GM12878 (cell line): ENCODE measurements at regions not wholly inside any gene's neighbourhood (a gene's known extent, or its start where the extent isn't known, plus 50 kb on each side); places are given as distances from the start of the nearest gene placed in this dataset.

ENCODE experiments used
- ATAC-seq: fragments of 200-7000 bp; cut with Tn5 transposase; 3 replicates; pipeline ENCODE4 v1.9.1; 2020; ENCODE audit warnings: mild to moderate bottlenecking, moderate library complexity
- BruUV-seq: library from RNA; stranded (reverse); fragments of 400-500 nt; replicated peaks from 2 replicates; lab custom pipeline; 2021; lab: Mats Ljungman, UMichigan
- CTCF ChIA-PET: fragments of 300-600 bp; sonication (Branson Sonifier 250); formaldehyde crosslinking; extraction: SDS; loops from one replicate; lab custom pipeline; 2021; ENCODE audit warnings: inconsistent platforms; lab: Yijun Ruan, JAX
- POLR2A ChIA-PET: fragments of 350-600 bp; formaldehyde crosslinking; extraction: SDS; loops from one replicate; lab custom pipeline; 2021; ENCODE audit warnings: inconsistent platforms; lab: Charles Lee
- RAD21 ChIA-PET: fragments of 300-600 bp; sonication (Branson Sonifier 250); formaldehyde crosslinking; loops from one replicate; lab custom pipeline; 2023; ENCODE audit warnings: antibody characterized with exemption; ENCODE audit not compliant: unreplicated experiment; lab: Charles Lee
- SMC1A ChIA-PET: fragments of 300-600 bp; sonication (Branson Sonifier 250); formaldehyde crosslinking; loops from one replicate; lab custom pipeline; 2023; ENCODE audit not compliant: unreplicated experiment, uncharacterized antibody; lab: Charles Lee
- DNase-seq: peaks from one replicate; pipeline ENCODE4 v3.0.0-alpha.2; 2011; ENCODE audit warnings: low read depth, low spot score
- FAIRE-seq: peaks from 3 replicates; lab custom pipeline; 2011; peaks lifted over from hg19 to GRCh38; lab: Jason Lieb, UNC
- H2AFZ ChIP-seq: 2 replicates; pipeline ENCODE4 v1.6.0; 2011; ENCODE audit warnings: low read depth, low read length, control low read depth; ENCODE audit not compliant: control insufficient read depth
- H3K27ac ChIP-seq: 2 replicates; pipeline ENCODE4 v1.5.1; 2011; ENCODE audit warnings: control low read depth; ENCODE audit not compliant: control insufficient read depth, insufficient read depth
- H3K27me3 ChIP-seq, 2 experiments: replicated peaks in 1 of 2; 2 replicates each; pipeline versions ENCODE4 v1.6.0 to v1.6.1; 2011; ENCODE audit warnings: low read length in 1 of 2; ENCODE audit not compliant: control insufficient read depth in 2 of 2, insufficient read depth in 2 of 2
- H3K36me3 ChIP-seq, 2 experiments: 2 replicates each; pipeline ENCODE4 v1.5.1; 2011; ENCODE audit warnings: low read length in 1 of 2; ENCODE audit not compliant: control insufficient read depth in 2 of 2, insufficient read depth in 2 of 2
- H3K4me1 ChIP-seq: 2 replicates; pipeline ENCODE4 v1.6.1; 2011; ENCODE audit warnings: mild to moderate bottlenecking, low read length, moderate library complexity, mixed read lengths; ENCODE audit not compliant: control insufficient read depth, insufficient read depth
- H3K4me2 ChIP-seq: 2 replicates; pipeline ENCODE4 v1.6.0; 2011; ENCODE audit warnings: control low read depth; ENCODE audit not compliant: control insufficient read depth, insufficient read depth
- H3K4me3 ChIP-seq: fragments of 200-600 bp; sonication (generic); 2 replicates; pipeline ENCODE4 v1.5.1; 2016
- H3K79me2 ChIP-seq: 2 replicates; pipeline ENCODE4 v1.6.0; 2011; ENCODE audit warnings: low read length; ENCODE audit not compliant: control insufficient read depth, insufficient read depth
- H3K9ac ChIP-seq: 2 replicates; pipeline ENCODE4 v1.8.0; 2011; ENCODE audit warnings: low read length, control low read depth, mixed read lengths; ENCODE audit not compliant: control insufficient read depth, insufficient read depth
- H3K9me3 ChIP-seq: replicated peaks from 3 replicates; pipeline ENCODE4 v1.5.1; 2011; ENCODE audit warnings: mild to moderate bottlenecking, low read length; ENCODE audit not compliant: control insufficient read depth, insufficient read depth
- H4K20me1 ChIP-seq: 2 replicates; pipeline ENCODE4 v1.6.0; 2011; ENCODE audit not compliant: control insufficient read depth, insufficient read depth
- CHD2 ChIP-seq: IDR thresholded peaks from 2 replicates; pipeline ENCODE4 v1.6.1; 2011; ENCODE audit warnings: low read depth, low read length, improper control_type of control experiment, borderline replicate concordance
- DPF2 ChIP-seq: fragments of 450-650 bp; IDR thresholded peaks from 2 replicates; pipeline ENCODE4 v1.6.1; 2017; ENCODE audit warnings: mild to moderate bottlenecking
- ELK1 ChIP-seq: IDR thresholded peaks from 2 replicates; pipeline ENCODE4 v1.6.1; 2012; ENCODE audit warnings: low read depth, low read length, improper control_type of control experiment
- ETV6 ChIP-seq, 2 experiments: fragments of 450-650 bp in 1 of 2; IDR thresholded peaks in 1 of 2; conservative IDR thresholded peaks in 1 of 2; 2 replicates each; pipeline ENCODE4 v1.6.1; 2014; ENCODE audit warnings: antibody characterized with exemption in 1 of 2, borderline replicate concordance in 1 of 2, low read depth in 1 of 2, mild to moderate bottlenecking in 1 of 2, moderate library complexity in 1 of 2
- IKZF1 ChIP-seq: fragments of 450-650 bp; conservative IDR thresholded peaks from 2 replicates; pipeline ENCODE4 v1.6.1; 2017; ENCODE audit warnings: antibody characterized with exemption, mild to moderate bottlenecking
- IKZF2 ChIP-seq, 2 experiments: fragments of 450-650 bp; IDR thresholded peaks; 2 replicates each; pipeline ENCODE4 v1.6.1; 2017; ENCODE audit warnings: mild to moderate bottlenecking in 2 of 2, moderate library complexity in 2 of 2
- JUND ChIP-seq: IDR thresholded peaks from 2 replicates; pipeline ENCODE4 v1.6.1; 2012; ENCODE audit warnings: low read depth, mild to moderate bottlenecking, low read length, improper control_type of control experiment, moderate library complexity
- MEF2A ChIP-seq: IDR thresholded peaks from 2 replicates; pipeline ENCODE4 v1.6.1; 2011; ENCODE audit warnings: low read depth, mild to moderate bottlenecking, low read length, moderate library complexity; ENCODE audit not compliant: insufficient read depth
- NR2F1 ChIP-seq: fragments of 450-650 bp; conservative IDR thresholded peaks from 2 replicates; pipeline ENCODE4 v1.6.1; 2017; ENCODE audit warnings: mild to moderate bottlenecking
- RAD21 ChIP-seq: IDR thresholded peaks from 2 replicates; pipeline ENCODE4 v1.6.1; 2011; ENCODE audit warnings: mild to moderate bottlenecking, low read depth, low read length, moderate library complexity; ENCODE audit not compliant: insufficient read depth
- SIN3A ChIP-seq: IDR thresholded peaks from 2 replicates; pipeline ENCODE4 v1.6.1; 2012; ENCODE audit warnings: low read depth, low read length, improper control_type of control experiment
- SMARCA5 ChIP-seq: fragments of 450-650 bp; IDR thresholded peaks from 2 replicates; pipeline ENCODE4 v1.6.1; 2017; ENCODE audit warnings: mild to moderate bottlenecking
- SREBF1 ChIP-seq: IDR thresholded peaks from 2 replicates; pipeline ENCODE4 v1.6.1; 2012; ENCODE audit warnings: mild to moderate bottlenecking, low read length
- SREBF2 ChIP-seq: IDR thresholded peaks from 2 replicates; pipeline ENCODE4 v1.6.1; 2012; ENCODE audit warnings: mild to moderate bottlenecking, low read length
- ZNF207 ChIP-seq: fragments of 450-650 bp; IDR thresholded peaks from 2 replicates; pipeline ENCODE4 v1.6.1; 2014; ENCODE audit warnings: antibody characterized with exemption, mild to moderate bottlenecking, borderline replicate concordance
- ZNF24 ChIP-seq: fragments of 450-650 bp; IDR thresholded peaks from 2 replicates; pipeline ENCODE4 v1.6.1; 2017; ENCODE audit warnings: antibody characterized with exemption, mild to moderate bottlenecking
- WGBS: methylation state at CpG from one replicate; pipeline ENCODE4 v1.1.6; 2016; ENCODE audit warnings: low lambda C conversion rate; ENCODE audit not compliant: insufficient replicate concordance, insufficient coverage; ENCODE audit errors: missing lambda C conversion rate; 5-methylcytosine and 5-hydroxymethylcytosine counted together
- in situ Hi-C: fragments of 300-500 bp; cut with MboI; formaldehyde crosslinking; loops from 9 replicates; pipeline ENCODE4 v1.14.3; 2018; ENCODE audit warnings: mixed read lengths
- intact Hi-C: fragments of 100-400 bp; cut with micrococcal nuclease; formaldehyde crosslinking; loops from one replicate; pipeline ENCODE4 v1.14.2; 2022; ENCODE audit not compliant: unreplicated experiment

DNA sequence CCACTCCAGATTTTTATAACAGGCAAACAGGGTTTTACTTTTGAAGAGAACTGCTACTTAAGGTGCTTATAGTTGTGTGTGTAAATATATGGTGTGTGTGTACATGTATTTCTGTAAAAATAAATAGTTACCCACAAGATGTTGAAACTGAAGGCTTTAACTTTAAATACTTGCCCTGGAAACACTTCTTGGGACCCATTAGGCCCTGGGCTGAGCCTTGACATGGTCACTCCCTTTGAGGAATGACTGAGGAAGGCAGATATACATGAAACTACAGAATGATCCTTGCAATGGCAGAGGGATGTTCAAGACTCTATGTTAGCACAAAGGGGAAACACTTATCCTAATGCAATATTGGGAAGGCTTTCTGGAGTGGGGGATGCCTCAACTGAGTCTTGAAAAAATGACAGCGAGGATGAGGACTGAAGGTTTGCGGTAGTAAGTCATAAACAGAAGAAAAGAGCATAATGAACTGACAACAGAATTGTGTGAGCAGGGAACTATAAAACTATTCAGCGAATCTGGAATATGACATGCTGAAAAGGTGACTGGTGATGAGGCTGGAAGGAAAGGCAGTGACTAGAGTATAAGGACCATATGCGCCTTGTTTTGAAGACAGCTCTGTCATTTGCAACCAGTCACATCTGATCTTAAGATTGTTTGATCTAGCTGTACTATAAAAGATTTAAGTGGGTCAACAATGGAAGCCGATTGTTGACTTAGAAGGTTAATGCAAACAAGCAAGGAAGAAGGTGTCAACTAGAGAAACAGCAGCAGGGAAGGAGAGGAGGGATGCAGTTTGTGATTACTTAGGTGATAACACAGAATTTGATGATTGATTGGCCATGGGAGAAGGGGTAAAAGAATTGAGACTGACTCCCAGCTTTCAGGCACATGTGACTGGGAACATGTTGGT lies 64.4 kb upstream of the COL21A1 start:
- 0 out of 4 replicates have a peak, but pooled peaks cover 0 to 3% of the 10 kb centered on the region in 2 experiments for H3K27me3 ChIP-seq
- no peaks in the 10 kb centered on the region for H3K36me3 ChIP-seq
- BruUV-seq, result no TSS peak
- DNase-seq, result no peak
- H3K4me3 ChIP-seq, result no peak overlapping the region
- CTCF ChIA-PET, result interaction anchor here (0.7 to 4.3 kb wide), 3 partner anchors 10 to 282 kb away, joined by 3 to 34 read pairs (median 3); no protein-coding TSS in a partner anchor
- H3K9ac ChIP-seq, result no peak overlapping the region
- intact Hi-C loops (no loop called here), in situ Hi-C loops (no loop called here)
- H3K27ac ChIP-seq, result no peak overlapping the region
- RAD21 ChIA-PET, result no interaction called here
- H3K79me2 ChIP-seq, result no peaks in the 10 kb centered on the region
- no peaks in the 10 kb centered on the region for H4K20me1 ChIP-seq
- no peak for ATAC-seq
- no peaks in the 10 kb centered on the region for H3K4me1 ChIP-seq
- FAIRE-seq, result no peak
- H3K4me2 ChIP-seq, result no peak overlapping the region
- SMC1A ChIA-PET, result interaction anchor here (0.6 kb wide), 1 partner anchor 860 kb away, joined by 3 read pairs; no protein-coding TSS in a partner anchor
- 48% methylated on average over 5 of the region's 5 CpGs for WGBS
- no peaks in the 10 kb centered on the region for H3K9me3 ChIP-seq
- no peak for TF ChIP-seq ELK1
- TF ChIP-seq SREBF2, result no peak
- no peak for TF ChIP-seq CHD2
- no peak for TF ChIP-seq NR2F1
- no peak for TF ChIP-seq IKZF2 (IDR thresholded peaks at IDR 0.05)
- TF ChIP-seq ZNF207, result no peak
- no peak for TF ChIP-seq JUND
- TF ChIP-seq RAD21, result no peak
- no peak for TF ChIP-seq MEF2A
- no peak for TF ChIP-seq IKZF1
- no peak for TF ChIP-seq ETV6 (conservative IDR thresholded peaks at IDR 0.05 in 1 of 2, IDR thresholded peaks at IDR 0.05 in 1 of 2; ENCODE audit: borderline replicate concordance in 1 of 2, low read depth in 1 of 2)
- no peak for TF ChIP-seq ZNF24
- no peak for TF ChIP-seq SIN3A
- TF ChIP-seq SMARCA5, result no peak
- TF ChIP-seq SREBF1, result no peak
- no peak for TF ChIP-seq DPF2
- TF ChIP-seq, all 136 proteins: peak for 0
- no peak overlapping the region for H2AFZ ChIP-seq
- POLR2A ChIA-PET, result interaction anchor here (0.6 kb wide), 1 partner anchor 14 kb away, joined by 3 read pairs; no protein-coding TSS in a partner anchor
